HL-60 (cell line): ENCODE measurements at regions not wholly inside any gene's neighbourhood (a gene's known extent, or its start where the extent isn't known, plus 50 kb on each side); places are given as distances from the start of the nearest gene placed in this dataset.

Experiments used
- GABPA ChIP-seq: IDR thresholded peaks from 2 replicates; pipeline ENCODE4 v1.6.1; 2012; ENCODE audit warnings: low read depth
- POLR2AphosphoS5 ChIP-seq: IDR thresholded peaks from 2 replicates; pipeline ENCODE4 v1.6.1; 2012; ENCODE audit warnings: low read depth
- SPI1 ChIP-seq: IDR thresholded peaks from 2 replicates; pipeline ENCODE4 v1.6.1; 2012; ENCODE audit warnings: low read depth, mild to moderate bottlenecking, borderline replicate concordance
- TF ChIP-seq, protein P1 (sequence below): IDR thresholded peaks from one replicate; pipeline ENCODE4 v1.5.1; 2011; ENCODE audit warnings: low read length, control low read depth, inconsistent platforms; ENCODE audit not compliant: insufficient read depth
- TF ChIP-seq, protein P2 (sequence below): IDR thresholded peaks from 2 replicates; pipeline ENCODE4 v1.6.1; 2012; ENCODE audit warnings: low read depth; ENCODE audit not compliant: insufficient replicate concordance

DNA sequence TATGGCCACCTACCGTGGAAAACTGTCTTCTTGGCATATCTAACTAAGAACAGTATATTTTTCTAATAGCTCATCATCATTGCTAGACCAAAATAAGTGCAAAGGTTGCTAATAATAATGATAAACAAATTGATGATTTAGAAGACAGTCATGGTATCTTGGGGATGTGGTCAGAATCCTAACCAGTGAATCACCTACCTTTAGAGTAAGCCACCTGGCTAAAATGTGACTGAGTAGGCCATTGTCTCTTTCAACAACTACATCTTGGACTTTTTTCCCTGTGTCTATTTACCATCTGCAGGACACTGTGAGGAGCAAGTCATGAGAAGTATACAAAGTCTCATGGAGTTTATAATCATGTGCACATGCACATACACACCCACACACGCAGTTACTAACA lies 273.5 kb upstream of the SEMA6D start:
- TF ChIP-seq, protein P1, sequence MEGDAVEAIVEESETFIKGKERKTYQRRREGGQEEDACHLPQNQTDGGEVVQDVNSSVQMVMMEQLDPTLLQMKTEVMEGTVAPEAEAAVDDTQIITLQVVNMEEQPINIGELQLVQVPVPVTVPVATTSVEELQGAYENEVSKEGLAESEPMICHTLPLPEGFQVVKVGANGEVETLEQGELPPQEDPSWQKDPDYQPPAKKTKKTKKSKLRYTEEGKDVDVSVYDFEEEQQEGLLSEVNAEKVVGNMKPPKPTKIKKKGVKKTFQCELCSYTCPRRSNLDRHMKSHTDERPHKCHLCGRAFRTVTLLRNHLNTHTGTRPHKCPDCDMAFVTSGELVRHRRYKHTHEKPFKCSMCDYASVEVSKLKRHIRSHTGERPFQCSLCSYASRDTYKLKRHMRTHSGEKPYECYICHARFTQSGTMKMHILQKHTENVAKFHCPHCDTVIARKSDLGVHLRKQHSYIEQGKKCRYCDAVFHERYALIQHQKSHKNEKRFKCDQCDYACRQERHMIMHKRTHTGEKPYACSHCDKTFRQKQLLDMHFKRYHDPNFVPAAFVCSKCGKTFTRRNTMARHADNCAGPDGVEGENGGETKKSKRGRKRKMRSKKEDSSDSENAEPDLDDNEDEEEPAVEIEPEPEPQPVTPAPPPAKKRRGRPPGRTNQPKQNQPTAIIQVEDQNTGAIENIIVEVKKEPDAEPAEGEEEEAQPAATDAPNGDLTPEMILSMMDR: no peak
- TF ChIP-seq, protein P2, sequence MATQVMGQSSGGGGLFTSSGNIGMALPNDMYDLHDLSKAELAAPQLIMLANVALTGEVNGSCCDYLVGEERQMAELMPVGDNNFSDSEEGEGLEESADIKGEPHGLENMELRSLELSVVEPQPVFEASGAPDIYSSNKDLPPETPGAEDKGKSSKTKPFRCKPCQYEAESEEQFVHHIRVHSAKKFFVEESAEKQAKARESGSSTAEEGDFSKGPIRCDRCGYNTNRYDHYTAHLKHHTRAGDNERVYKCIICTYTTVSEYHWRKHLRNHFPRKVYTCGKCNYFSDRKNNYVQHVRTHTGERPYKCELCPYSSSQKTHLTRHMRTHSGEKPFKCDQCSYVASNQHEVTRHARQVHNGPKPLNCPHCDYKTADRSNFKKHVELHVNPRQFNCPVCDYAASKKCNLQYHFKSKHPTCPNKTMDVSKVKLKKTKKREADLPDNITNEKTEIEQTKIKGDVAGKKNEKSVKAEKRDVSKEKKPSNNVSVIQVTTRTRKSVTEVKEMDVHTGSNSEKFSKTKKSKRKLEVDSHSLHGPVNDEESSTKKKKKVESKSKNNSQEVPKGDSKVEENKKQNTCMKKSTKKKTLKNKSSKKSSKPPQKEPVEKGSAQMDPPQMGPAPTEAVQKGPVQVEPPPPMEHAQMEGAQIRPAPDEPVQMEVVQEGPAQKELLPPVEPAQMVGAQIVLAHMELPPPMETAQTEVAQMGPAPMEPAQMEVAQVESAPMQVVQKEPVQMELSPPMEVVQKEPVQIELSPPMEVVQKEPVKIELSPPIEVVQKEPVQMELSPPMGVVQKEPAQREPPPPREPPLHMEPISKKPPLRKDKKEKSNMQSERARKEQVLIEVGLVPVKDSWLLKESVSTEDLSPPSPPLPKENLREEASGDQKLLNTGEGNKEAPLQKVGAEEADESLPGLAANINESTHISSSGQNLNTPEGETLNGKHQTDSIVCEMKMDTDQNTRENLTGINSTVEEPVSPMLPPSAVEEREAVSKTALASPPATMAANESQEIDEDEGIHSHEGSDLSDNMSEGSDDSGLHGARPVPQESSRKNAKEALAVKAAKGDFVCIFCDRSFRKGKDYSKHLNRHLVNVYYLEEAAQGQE: no peak
- no peak for TF ChIP-seq GABPA
- no peak for TF ChIP-seq POLR2AphosphoS5
- TF ChIP-seq SPI1: no peak
